Skeletal muscle satellite cell (primary cell): ENCODE measurements at regions not wholly inside any gene's neighbourhood (a gene's known extent, or its start where the extent isn't known, plus 50 kb on each side); places are given as distances from the start of the nearest gene placed in this dataset.

Experiments used
- H3K27me3 ChIP-seq: 2 replicates; pipeline ENCODE4 v1.7.0; 2013; ENCODE audit warnings: low read length; ENCODE audit not compliant: control insufficient read depth, insufficient read depth
- H3K36me3 ChIP-seq: 2 replicates; pipeline ENCODE4 v1.7.0; 2013; ENCODE audit warnings: mild to moderate bottlenecking, control low read depth, low read length; ENCODE audit not compliant: insufficient read depth
- H3K4me1 ChIP-seq: 2 replicates; pipeline ENCODE4 v1.7.0; 2013; ENCODE audit warnings: low read length; ENCODE audit not compliant: control insufficient read depth, insufficient read depth
- H3K4me2 ChIP-seq: 2 replicates; pipeline ENCODE4 v1.7.0; 2013; ENCODE audit warnings: mild to moderate bottlenecking, low read length
- H3K4me3 ChIP-seq: 2 replicates; pipeline ENCODE4 v1.7.0; 2013; ENCODE audit warnings: low read length
- H3K9ac ChIP-seq: 2 replicates; pipeline ENCODE4 v1.7.0; 2013; ENCODE audit warnings: mild to moderate bottlenecking, low read depth, low read length, moderate library complexity
- H3K9me3 ChIP-seq: replicated peaks from 2 replicates; pipeline ENCODE4 v1.7.0; 2013; ENCODE audit warnings: mild to moderate bottlenecking, control low read depth, low read length

GRCh38 chr13:28585561-28585960 is 73.4 kb upstream of the POMP start:
- no peak overlapping the region for H3K4me2 ChIP-seq
- no peak overlapping the region for H3K4me3 ChIP-seq
- H3K27me3 ChIP-seq = no peaks in the 10 kb centered on the region
- H3K9ac ChIP-seq = peak overlapping the region; percentile 67
- no peaks in the 10 kb centered on the region for H3K9me3 ChIP-seq
- peaks cover 9% of the 10 kb centered on the region for H3K4me1 ChIP-seq
- no peaks in the 10 kb centered on the region for H3K36me3 ChIP-seq

DNA sequence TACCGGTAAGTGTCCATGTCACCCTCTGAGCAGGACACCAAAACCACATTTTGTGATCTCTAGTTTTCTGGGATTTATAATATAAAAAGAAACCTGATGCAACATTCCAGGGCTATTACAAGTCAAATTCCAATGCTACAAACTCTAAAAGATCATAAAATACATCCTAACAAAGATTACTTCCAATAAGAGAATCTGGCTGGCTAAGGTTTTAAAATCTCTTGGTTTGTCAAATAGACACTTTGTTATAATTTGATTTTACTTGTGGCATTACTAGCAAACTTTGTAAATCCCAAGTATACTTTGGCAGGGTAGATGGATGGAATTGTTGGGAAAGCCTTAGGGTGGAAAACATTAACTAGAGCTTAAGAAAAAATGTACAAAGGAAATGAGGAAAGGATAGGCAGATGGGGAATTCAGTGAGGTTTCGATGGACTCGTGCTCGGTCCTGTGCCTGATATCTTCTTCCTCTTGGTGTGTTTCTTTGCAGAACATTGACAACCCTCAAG is 74.0 kb upstream of the POMP start:
- Histone ChIP-seq H3K4me2 (peak overlapping the region; percentile 58), H3K4me3 (peak overlapping the region; percentile 20), H3K9ac (peak overlapping the region; percentile 67), H3K4me1 (peaks cover 9% of the 10 kb centered on the region), H3K36me3 (no peaks in the 10 kb centered on the region), H3K27me3 (no peaks in the 10 kb centered on the region), H3K9me3 (no peaks in the 10 kb centered on the region)

GRCh38 chr13:28583651-28584091 is 75.3 kb upstream of the POMP start:
- Histone ChIP-seq H3K4me3 (no peak overlapping the region), H3K9me3 (no peaks in the 10 kb centered on the region), H3K9ac (no peak overlapping the region), H3K4me2 (no peak overlapping the region), H3K27me3 (no peaks in the 10 kb centered on the region), H3K36me3 (no peaks in the 10 kb centered on the region), H3K4me1 (peaks cover 9% of the 10 kb centered on the region)

DNA sequence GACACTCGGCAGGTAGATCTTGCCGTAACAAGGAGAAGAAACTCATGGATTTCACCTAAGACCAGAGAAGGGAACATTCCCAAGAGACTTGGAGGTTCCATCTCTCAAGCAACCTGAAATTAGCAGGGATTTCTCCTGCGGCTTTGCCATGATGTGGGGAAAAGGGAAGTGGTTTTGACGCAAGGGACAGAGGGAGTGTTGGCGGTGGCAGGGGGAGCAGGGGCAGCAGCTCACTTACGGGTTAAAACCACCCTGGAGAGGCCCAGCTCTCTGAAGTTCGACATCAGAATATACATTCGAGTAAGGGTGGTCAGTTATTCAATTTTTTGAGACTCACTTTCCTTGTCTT is 76.1 kb upstream of the POMP start:
- H3K27me3 ChIP-seq = no peaks in the 10 kb centered on the region
- no peaks in the 10 kb centered on the region for H3K36me3 ChIP-seq
- H3K4me1 ChIP-seq = peaks cover 9% of the 10 kb centered on the region
- no peak overlapping the region for H3K4me2 ChIP-seq
- no peak overlapping the region for H3K4me3 ChIP-seq
- H3K9ac ChIP-seq = no peak overlapping the region
- no peaks in the 10 kb centered on the region for H3K9me3 ChIP-seq

DNA sequence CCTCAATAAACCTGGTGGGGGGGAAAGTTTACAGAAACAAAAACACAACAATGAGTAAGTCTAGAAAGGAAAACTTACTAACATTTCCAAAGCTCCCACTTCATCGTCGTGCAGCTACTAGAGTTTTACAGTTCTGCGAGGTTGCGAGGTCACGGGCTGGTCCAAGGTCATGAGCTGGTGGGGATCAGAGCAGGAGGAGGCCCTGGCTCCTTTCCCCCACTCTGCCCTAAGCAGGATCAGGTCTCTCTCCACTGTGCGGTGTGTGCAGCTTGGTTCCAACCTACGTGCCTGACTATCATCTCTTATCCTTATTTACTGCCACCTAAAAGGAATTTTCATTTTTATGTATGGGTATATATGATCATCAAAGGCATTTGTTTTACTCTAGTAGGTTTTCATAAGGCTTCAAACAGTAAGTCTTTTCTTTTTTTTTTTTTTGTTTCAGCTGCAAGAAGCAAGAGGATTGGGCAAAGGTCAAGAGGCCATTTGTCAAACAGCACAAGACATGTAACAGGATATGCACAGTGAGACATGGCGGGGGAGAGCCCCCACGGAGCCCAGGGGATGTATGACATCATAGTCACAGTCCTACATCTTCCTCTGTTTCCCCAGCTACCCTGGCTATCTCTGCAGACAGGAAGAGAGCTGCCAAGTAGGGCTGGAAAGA is 76.6 kb upstream of the POMP start:
- H3K4me2 ChIP-seq = no peak overlapping the region
- H3K27me3 ChIP-seq = no peaks in the 10 kb centered on the region
- peaks cover 9% of the 10 kb centered on the region for H3K4me1 ChIP-seq
- no peak overlapping the region for H3K4me3 ChIP-seq
- H3K9ac ChIP-seq = no peak overlapping the region
- no peaks in the 10 kb centered on the region for H3K9me3 ChIP-seq
- no peaks in the 10 kb centered on the region for H3K36me3 ChIP-seq

- Histone ChIP-seq H3K9ac (no peak overlapping the region), H3K4me1 (peaks cover 9% of the 10 kb centered on the region)
These were observed 77.5 kb upstream of the POMP start for GRCh38 chr13:28581451-28581850.

GRCh38 chr13:28579736-28580135 is 79.2 kb upstream of the POMP start:
- Histone ChIP-seq H3K36me3 (no peaks in the 10 kb centered on the region), H3K4me3 (no peak overlapping the region), H3K4me2 (no peak overlapping the region), H3K9me3 (no peaks in the 10 kb centered on the region), H3K9ac (no peak overlapping the region), H3K4me1 (peaks cover 8% of the 10 kb centered on the region), H3K27me3 (no peaks in the 10 kb centered on the region)

More at GRCh38 chr13:28581451-28581850, 77.5 kb upstream of the POMP start:
- no peaks in the 10 kb centered on the region for H3K36me3 ChIP-seq
- no peak overlapping the region for H3K4me2 ChIP-seq
- no peak overlapping the region for H3K4me3 ChIP-seq
- no peaks in the 10 kb centered on the region for H3K27me3 ChIP-seq
- no peaks in the 10 kb centered on the region for H3K9me3 ChIP-seq

- no peaks in the 10 kb centered on the region for H3K9me3 ChIP-seq
- no peak overlapping the region for H3K4me2 ChIP-seq
- no peak overlapping the region for H3K4me3 ChIP-seq
- no peaks in the 10 kb centered on the region for H3K27me3 ChIP-seq
- no peaks in the 10 kb centered on the region for H3K36me3 ChIP-seq
- H3K4me1 ChIP-seq = peaks cover 5% of the 10 kb centered on the region
- H3K9ac ChIP-seq = no peak overlapping the region
These were observed 79.6 kb upstream of the POMP start for GRCh38 chr13:28579322-28579721.

- no peak overlapping the region for H3K4me3 ChIP-seq
- peaks cover 5% of the 10 kb centered on the region for H3K4me1 ChIP-seq
- H3K9me3 ChIP-seq = no peaks in the 10 kb centered on the region
- H3K4me2 ChIP-seq = no peak overlapping the region
- H3K36me3 ChIP-seq = no peaks in the 10 kb centered on the region
- H3K9ac ChIP-seq = no peak overlapping the region
- H3K27me3 ChIP-seq = no peaks in the 10 kb centered on the region
These were observed 81.1 kb upstream of the FLT1 start for GRCh38 chr13:28576067-28576466.

GRCh38 chr13:28575200-28575599 is 80.3 kb upstream of the FLT1 start:
- H3K4me3 ChIP-seq = no peak overlapping the region
- no peaks in the 10 kb centered on the region for H3K27me3 ChIP-seq
- H3K36me3 ChIP-seq = no peaks in the 10 kb centered on the region
- H3K9me3 ChIP-seq = no peaks in the 10 kb centered on the region
- peaks cover 5% of the 10 kb centered on the region for H3K4me1 ChIP-seq
- no peak overlapping the region for H3K4me2 ChIP-seq
- no peak overlapping the region for H3K9ac ChIP-seq

DNA sequence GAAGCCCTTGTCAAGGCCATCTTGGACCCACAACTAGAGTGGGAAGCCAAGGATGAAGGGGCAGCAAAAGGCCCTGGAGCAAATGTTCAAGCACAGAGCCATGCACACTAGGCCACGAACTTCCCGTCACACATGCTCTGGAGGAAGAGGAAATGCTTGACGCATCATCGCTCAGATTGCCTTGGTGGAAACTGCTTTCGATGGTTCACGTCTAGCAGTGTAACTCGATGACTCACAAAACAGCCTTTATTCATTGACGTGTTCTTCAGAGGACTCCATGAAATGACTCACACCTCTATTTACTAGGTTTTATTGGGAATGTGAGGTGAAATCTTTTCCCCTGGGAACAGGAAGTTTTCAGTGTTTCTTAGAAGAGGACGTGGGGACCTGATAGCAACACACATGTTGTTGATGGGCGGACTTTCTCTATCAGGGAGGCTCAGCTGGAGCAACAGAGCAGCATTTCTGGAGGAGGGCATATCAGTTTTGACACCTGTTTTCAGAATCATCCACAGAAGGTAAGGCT is 79.8 kb upstream of the FLT1 start:
- Histone ChIP-seq H3K4me3 (no peak overlapping the region), H3K9ac (no peak overlapping the region), H3K27me3 (no peaks in the 10 kb centered on the region), H3K4me1 (peaks cover 5% of the 10 kb centered on the region), H3K4me2 (no peak overlapping the region), H3K9me3 (no peaks in the 10 kb centered on the region), H3K36me3 (no peaks in the 10 kb centered on the region)
